Adipocyte (in vitro differentiated cells): ENCODE measurements at regions not wholly inside any gene's neighbourhood (a gene's known extent, or its start where the extent isn't known, plus 50 kb on each side); places are given as distances from the start of the nearest gene placed in this dataset.
"Not testable (repeated sequence)": the region's sequence is repeated elsewhere in the genome, so short reads cannot be mapped to it uniquely, and the experiment has no call there.

Experiments
- DNase-seq: peaks from one replicate; pipeline ENCODE4 v3.0.0-alpha.2; 2015; ENCODE audit warnings: low read depth
- H3K27me3 ChIP-seq: replicated peaks from 2 replicates; pipeline ENCODE4 v1.7.0; 2013; ENCODE audit warnings: mild to moderate bottlenecking, low read length, moderate library complexity; ENCODE audit not compliant: control insufficient read depth, insufficient read depth
- H3K36me3 ChIP-seq: 2 replicates; pipeline ENCODE4 v1.7.0; 2013; ENCODE audit warnings: low read length, mild to moderate bottlenecking, moderate library complexity; ENCODE audit not compliant: control insufficient read depth, insufficient read depth, severe bottlenecking
- H3K4me1 ChIP-seq: 2 replicates; pipeline ENCODE4 v1.7.0; 2013; ENCODE audit warnings: mild to moderate bottlenecking, low read length, moderate library complexity; ENCODE audit not compliant: control insufficient read depth, insufficient read depth
- H3K4me3 ChIP-seq: 2 replicates; pipeline ENCODE4 v1.7.0; 2013; ENCODE audit warnings: mild to moderate bottlenecking, low read length, moderate library complexity
- H3K9ac ChIP-seq: 2 replicates; pipeline ENCODE4 v1.7.0; 2013; ENCODE audit warnings: mild to moderate bottlenecking, low read length, moderate library complexity
- H3K9me3 ChIP-seq: 2 replicates; pipeline ENCODE4 v1.7.0; 2013; ENCODE audit warnings: mild to moderate bottlenecking, low read length, moderate library complexity; ENCODE audit not compliant: control insufficient read depth

- H3K36me3 ChIP-seq, H3K4me3 ChIP-seq, H3K9me3 ChIP-seq, H3K27me3 ChIP-seq, H3K9ac ChIP-seq, DNase-seq: not testable (repeated sequence)
- H3K4me1 ChIP-seq: peaks cover 13% of the 10 kb centered on the region
Observed at GRCh38 chr2:48206056-48206656, 108.3 kb upstream of the FOXN2 start.

GRCh38 chr2:48207201-48207641 lies 107.3 kb upstream of the FOXN2 start:
- H3K9me3 ChIP-seq: no peaks in the 10 kb centered on the region
- H3K27me3 ChIP-seq: no peaks in the 10 kb centered on the region
- H3K9ac ChIP-seq: no peak overlapping the region
- no peak overlapping the region for H3K4me3 ChIP-seq
- no peak for DNase-seq
- no peaks in the 10 kb centered on the region for H3K36me3 ChIP-seq
- peaks cover 13% of the 10 kb centered on the region for H3K4me1 ChIP-seq

- H3K27me3 ChIP-seq: no peaks in the 10 kb centered on the region
- no peaks in the 10 kb centered on the region for H3K9me3 ChIP-seq
- no peak for DNase-seq
- H3K4me3 ChIP-seq: no peak overlapping the region
- no peaks in the 10 kb centered on the region for H3K36me3 ChIP-seq
- no peak overlapping the region for H3K9ac ChIP-seq
- peaks cover 13% of the 10 kb centered on the region for H3K4me1 ChIP-seq
Observed at GRCh38 chr2:48207851-48208250, 106.6 kb upstream of the FOXN2 start.

GRCh38 chr2:48209214-48209885 lies 105.1 kb upstream of the FOXN2 start:
- Histone ChIP-seq H3K4me1 (peaks cover 13% of the 10 kb centered on the region), H3K27me3 (no peaks in the 10 kb centered on the region), H3K36me3 (no peaks in the 10 kb centered on the region), H3K9me3 (no peaks in the 10 kb centered on the region), H3K9ac (no peak overlapping the region), H3K4me3 (no peak overlapping the region)
- peak; percentile 63 for DNase-seq

- Histone ChIP-seq H3K9ac (no peak overlapping the region), H3K9me3 (no peaks in the 10 kb centered on the region), H3K27me3 (no peaks in the 10 kb centered on the region), H3K36me3 (no peaks in the 10 kb centered on the region), H3K4me1 (peaks cover 13% of the 10 kb centered on the region), H3K4me3 (no peak overlapping the region)
- no peak for DNase-seq
Observed at GRCh38 chr2:48210189-48210588, 104.3 kb upstream of the FOXN2 start.

- Histone ChIP-seq H3K27me3 (no peaks in the 10 kb centered on the region), H3K9me3 (no peaks in the 10 kb centered on the region), H3K36me3 (no peaks in the 10 kb centered on the region), H3K4me3 (no peak overlapping the region), H3K4me1 (peaks cover 12% of the 10 kb centered on the region), H3K9ac (no peak overlapping the region)
- no peak for DNase-seq
Observed at GRCh38 chr2:48213646-48214045, 100.8 kb upstream of the FOXN2 start.

- Histone ChIP-seq H3K9ac (no peak overlapping the region), H3K9me3 (no peaks in the 10 kb centered on the region), H3K27me3 (no peaks in the 10 kb centered on the region), H3K4me1 (no peaks in the 10 kb centered on the region), H3K4me3 (no peak overlapping the region), H3K36me3 (no peaks in the 10 kb centered on the region)
- DNase-seq: no peak
Observed at GRCh38 chr2:48218169-48218568, 96.3 kb upstream of the FOXN2 start.

GRCh38 chr2:48219234-48219554 lies 95.3 kb upstream of the FOXN2 start:
- H3K9ac ChIP-seq: no peak overlapping the region
- H3K4me1 ChIP-seq: no peaks in the 10 kb centered on the region
- no peak for DNase-seq
- no peaks in the 10 kb centered on the region for H3K36me3 ChIP-seq
- H3K4me3 ChIP-seq: no peak overlapping the region
- H3K9me3 ChIP-seq: no peaks in the 10 kb centered on the region
- H3K27me3 ChIP-seq: no peaks in the 10 kb centered on the region

GRCh38 chr2:48219555-48220436 lies 94.7 kb upstream of the FOXN2 start:
- H3K27me3 ChIP-seq: no peaks in the 10 kb centered on the region
- no peak overlapping the region for H3K9ac ChIP-seq
- no peaks in the 10 kb centered on the region for H3K9me3 ChIP-seq
- H3K4me3 ChIP-seq: no peak overlapping the region
- H3K4me1 ChIP-seq: no peaks in the 10 kb centered on the region
- no peaks in the 10 kb centered on the region for H3K36me3 ChIP-seq
- no peak for DNase-seq

- Histone ChIP-seq H3K9me3 (no peaks in the 10 kb centered on the region), H3K27me3 (no peaks in the 10 kb centered on the region), H3K4me3 (no peak overlapping the region), H3K4me1 (no peaks in the 10 kb centered on the region), H3K36me3 (no peaks in the 10 kb centered on the region), H3K9ac (no peak overlapping the region)
- DNase-seq: no peak
Observed at GRCh38 chr2:48220501-48220900, 94.0 kb upstream of the FOXN2 start.

GRCh38 chr2:48221846-48222516 lies 92.5 kb upstream of the FOXN2 start:
- Histone ChIP-seq H3K36me3 (no peaks in the 10 kb centered on the region), H3K9me3 (no peaks in the 10 kb centered on the region), H3K4me1 (no peaks in the 10 kb centered on the region), H3K4me3 (no peak overlapping the region), H3K27me3 (no peaks in the 10 kb centered on the region), H3K9ac (no peak overlapping the region)
- no peak for DNase-seq
